ENCODE measurements at regions not wholly inside any gene's neighbourhood (a gene's known extent, or its start where the extent isn't known, plus 50 kb on each side); places are given as distances from the start of the nearest gene placed in this dataset.
"Not testable (repeated sequence)": the region's sequence is repeated elsewhere in the genome, so short reads cannot be mapped to it uniquely, and the experiment has no call there.

- DNase-seq (ENCODE audit: low read depth) = no peak
These were observed 92.2 kb upstream of the F13A1 start for GRCh38 chr6:6412700-6413099.

GRCh38 chr6:6414931-6415330 lies 94.5 kb upstream of the F13A1 start:
- no peak for DNase-seq (ENCODE audit: low read depth)

- no peak for DNase-seq (ENCODE audit: low read depth)
These were observed 97.0 kb upstream of the F13A1 start for GRCh38 chr6:6417475-6417874.

- DNase-seq (ENCODE audit: low read depth) = no peak
These were observed 98.0 kb upstream of the F13A1 start for GRCh38 chr6:6418421-6418820.

GRCh38 chr6:6420107-6420506 lies 99.6 kb upstream of the F13A1 start:
- DNase-seq (ENCODE audit: low read depth) = no peak

GRCh38 chr6:6434151-6434550 lies 113.7 kb upstream of the F13A1 start:
- no peak for DNase-seq (ENCODE audit: low read depth)

GRCh38 chr6:6434723-6435122 lies 114.3 kb upstream of the F13A1 start:
- no peak for DNase-seq (ENCODE audit: low read depth)

GRCh38 chr6:6436366-6436765 lies 115.9 kb upstream of the F13A1 start:
- no peak for DNase-seq (ENCODE audit: low read depth)

GRCh38 chr6:6436946-6437345 lies 116.5 kb upstream of the F13A1 start:
- no peak for DNase-seq (ENCODE audit: low read depth)

GRCh38 chr6:6438286-6438685 lies 117.8 kb upstream of the F13A1 start:
- no peak for DNase-seq (ENCODE audit: low read depth)

- no peak for DNase-seq (ENCODE audit: low read depth)
These were observed 119.3 kb upstream of the F13A1 start for GRCh38 chr6:6439778-6440177.

GRCh38 chr6:6452002-6452401 lies 131.5 kb upstream of the F13A1 start:
- DNase-seq (ENCODE audit: low read depth) = no peak

GRCh38 chr6:6453186-6453585 lies 132.7 kb upstream of the F13A1 start:
- DNase-seq (ENCODE audit: low read depth) = no peak

- DNase-seq (ENCODE audit: low read depth) = no peak
These were observed 133.2 kb upstream of the LY86 start for GRCh38 chr6:6455272-6455671.

- DNase-seq (ENCODE audit: low read depth) = no peak
These were observed 130.3 kb upstream of the LY86 start for GRCh38 chr6:6458172-6458571.

GRCh38 chr6:6459963-6460362 lies 128.6 kb upstream of the LY86 start:
- DNase-seq (ENCODE audit: low read depth) = not testable (repeated sequence)

- no peak for DNase-seq (ENCODE audit: low read depth)
These were observed 128.1 kb upstream of the LY86 start for GRCh38 chr6:6460416-6460815.

- no peak for DNase-seq (ENCODE audit: low read depth)
These were observed 127.4 kb upstream of the LY86 start for GRCh38 chr6:6461138-6461537.

GRCh38 chr6:6466967-6467761 lies 121.4 kb upstream of the LY86 start:
- DNase-seq (ENCODE audit: low read depth) = peak; percentile 16

- DNase-seq (ENCODE audit: low read depth) = no peak
These were observed 119.4 kb upstream of the LY86 start for GRCh38 chr6:6469074-6469473.

- DNase-seq (ENCODE audit: low read depth) = no peak
These were observed 118.4 kb upstream of the LY86 start for GRCh38 chr6:6470123-6470522.

GRCh38 chr6:6471276-6471675 lies 117.2 kb upstream of the LY86 start:
- no peak for DNase-seq (ENCODE audit: low read depth)

GRCh38 chr6:6474170-6474920 lies 114.2 kb upstream of the LY86 start:
- no peak for DNase-seq (ENCODE audit: low read depth)

Measured in RPMI7951 (cell line).